GM12878 (cell line): ENCODE measurements at regions not wholly inside any gene's neighbourhood (a gene's known extent, or its start where the extent isn't known, plus 50 kb on each side); places are given as distances from the start of the nearest gene placed in this dataset.

Experiments
- ATAC-seq: fragments of 200-7000 bp; cut with Tn5 transposase; 3 replicates; pipeline ENCODE4 v1.9.1; 2020; ENCODE audit warnings: mild to moderate bottlenecking, moderate library complexity
- BruUV-seq: library from RNA; stranded (reverse); fragments of 400-500 nt; replicated peaks from 2 replicates; lab custom pipeline; 2021; lab: Mats Ljungman, UMichigan
- CTCF ChIA-PET: fragments of 300-600 bp; sonication (Branson Sonifier 250); formaldehyde crosslinking; extraction: SDS; loops from one replicate; lab custom pipeline; 2021; ENCODE audit warnings: inconsistent platforms; lab: Yijun Ruan, JAX
- POLR2A ChIA-PET: fragments of 350-600 bp; formaldehyde crosslinking; extraction: SDS; loops from one replicate; lab custom pipeline; 2021; ENCODE audit warnings: inconsistent platforms; lab: Charles Lee
- RAD21 ChIA-PET: fragments of 300-600 bp; sonication (Branson Sonifier 250); formaldehyde crosslinking; loops from one replicate; lab custom pipeline; 2023; ENCODE audit warnings: antibody characterized with exemption; ENCODE audit not compliant: unreplicated experiment; lab: Charles Lee
- SMC1A ChIA-PET: fragments of 300-600 bp; sonication (Branson Sonifier 250); formaldehyde crosslinking; loops from one replicate; lab custom pipeline; 2023; ENCODE audit not compliant: unreplicated experiment, uncharacterized antibody; lab: Charles Lee
- DNase-seq: peaks from one replicate; pipeline ENCODE4 v3.0.0-alpha.2; 2011; ENCODE audit warnings: low read depth, low spot score
- FAIRE-seq: peaks from 3 replicates; lab custom pipeline; 2011; peaks lifted over from hg19 to GRCh38; lab: Jason Lieb, UNC
- H2AFZ ChIP-seq: 2 replicates; pipeline ENCODE4 v1.6.0; 2011; ENCODE audit warnings: low read depth, low read length, control low read depth; ENCODE audit not compliant: control insufficient read depth
- H3K27ac ChIP-seq: 2 replicates; pipeline ENCODE4 v1.5.1; 2011; ENCODE audit warnings: control low read depth; ENCODE audit not compliant: control insufficient read depth, insufficient read depth
- H3K27me3 ChIP-seq, 2 experiments: replicated peaks in 1 of 2; 2 replicates each; pipeline versions ENCODE4 v1.6.0 to v1.6.1; 2011; ENCODE audit warnings: low read length in 1 of 2; ENCODE audit not compliant: control insufficient read depth in 2 of 2, insufficient read depth in 2 of 2
- H3K36me3 ChIP-seq, 2 experiments: 2 replicates each; pipeline ENCODE4 v1.5.1; 2011; ENCODE audit warnings: low read length in 1 of 2; ENCODE audit not compliant: control insufficient read depth in 2 of 2, insufficient read depth in 2 of 2
- H3K4me1 ChIP-seq: 2 replicates; pipeline ENCODE4 v1.6.1; 2011; ENCODE audit warnings: mild to moderate bottlenecking, low read length, moderate library complexity, mixed read lengths; ENCODE audit not compliant: control insufficient read depth, insufficient read depth
- H3K4me2 ChIP-seq: 2 replicates; pipeline ENCODE4 v1.6.0; 2011; ENCODE audit warnings: control low read depth; ENCODE audit not compliant: control insufficient read depth, insufficient read depth
- H3K4me3 ChIP-seq: fragments of 200-600 bp; sonication (generic); 2 replicates; pipeline ENCODE4 v1.5.1; 2016
- H3K79me2 ChIP-seq: 2 replicates; pipeline ENCODE4 v1.6.0; 2011; ENCODE audit warnings: low read length; ENCODE audit not compliant: control insufficient read depth, insufficient read depth
- H3K9ac ChIP-seq: 2 replicates; pipeline ENCODE4 v1.8.0; 2011; ENCODE audit warnings: low read length, control low read depth, mixed read lengths; ENCODE audit not compliant: control insufficient read depth, insufficient read depth
- H3K9me3 ChIP-seq: replicated peaks from 3 replicates; pipeline ENCODE4 v1.5.1; 2011; ENCODE audit warnings: mild to moderate bottlenecking, low read length; ENCODE audit not compliant: control insufficient read depth, insufficient read depth
- H4K20me1 ChIP-seq: 2 replicates; pipeline ENCODE4 v1.6.0; 2011; ENCODE audit not compliant: control insufficient read depth, insufficient read depth
- USF1 ChIP-seq: IDR thresholded peaks from 2 replicates; pipeline ENCODE4 v1.6.1; 2011; ENCODE audit warnings: borderline replicate concordance, low read depth, mild to moderate bottlenecking, moderate library complexity, mixed read lengths, low read length; ENCODE audit not compliant: insufficient read depth; ENCODE audit errors: extremely low read length
- ZBTB33 ChIP-seq: fragments of 450-650 bp; IDR thresholded peaks from 2 replicates; pipeline ENCODE4 v1.6.1; 2017; ENCODE audit warnings: mild to moderate bottlenecking
- ZBTB40 ChIP-seq: fragments of 450-650 bp; IDR thresholded peaks from 2 replicates; pipeline ENCODE4 v1.6.1; 2016; ENCODE audit warnings: mild to moderate bottlenecking, moderate library complexity, borderline replicate concordance
- WGBS: methylation state at CpG from one replicate; pipeline ENCODE4 v1.1.6; 2016; ENCODE audit warnings: low lambda C conversion rate; ENCODE audit not compliant: insufficient replicate concordance, insufficient coverage; ENCODE audit errors: missing lambda C conversion rate; 5-methylcytosine and 5-hydroxymethylcytosine counted together
- in situ Hi-C: fragments of 300-500 bp; cut with MboI; formaldehyde crosslinking; loops from 9 replicates; pipeline ENCODE4 v1.14.3; 2018; ENCODE audit warnings: mixed read lengths
- intact Hi-C: fragments of 100-400 bp; cut with micrococcal nuclease; formaldehyde crosslinking; loops from one replicate; pipeline ENCODE4 v1.14.2; 2022; ENCODE audit not compliant: unreplicated experiment

GRCh38 chr17:36854982-36855381 is 82.3 kb upstream of the LHX1 start:
- TF ChIP-seq USF1 (no peak), ZBTB33 (no peak), ZBTB40 (no peak)
- H3K4me2 ChIP-seq: peak overlapping the region; percentile 19; the same call in 1 of the 2 replicates
- RAD21 ChIA-PET: no interaction called here
- H4K20me1 ChIP-seq: no peaks in the 10 kb centered on the region
- ATAC-seq: peak; percentile 53
- 0% methylated on average over 3 of the region's 3 CpGs for WGBS
- in situ Hi-C loops: no loop called here
- no peaks in the 10 kb centered on the region for H3K27me3 ChIP-seq
- no peaks in the 10 kb centered on the region for H3K9me3 ChIP-seq
- SMC1A ChIA-PET: no interaction called here
- H3K4me1 ChIP-seq: peaks cover 14% of the 10 kb centered on the region
- no peak overlapping the region; the same call in 1 of the 2 replicates for H2AFZ ChIP-seq
- no peak for FAIRE-seq
- no peaks in the 10 kb centered on the region for H3K79me2 ChIP-seq
- H3K27ac ChIP-seq: no peak overlapping the region
- no peak overlapping the region for H3K4me3 ChIP-seq
- no peak overlapping the region for H3K9ac ChIP-seq
- POLR2A ChIA-PET: interaction anchor here (0.7 kb wide), 1 partner anchor 1490 kb away, joined by 3 read pairs; no protein-coding TSS in a partner anchor
- no peak for DNase-seq
- intact Hi-C loops: no loop called here
- no TSS peak for BruUV-seq
- CTCF ChIA-PET: interaction anchor here (0.6 kb wide), 1 partner anchor 327 kb away, joined by 3 read pairs; no protein-coding TSS in a partner anchor
- H3K36me3 ChIP-seq: no peaks in the 10 kb centered on the region
